Stimulated activated effector memory CD8-positive, alpha-beta T cell treated with anti-CD3 and anti-CD28 coated beads, Interleukin-12 subunit alpha, Interleukin-12 subunit beta, amount 100 ng/mL, for 72 hours (primary cell): ENCODE measurements at regions not wholly inside any gene's neighbourhood (a gene's known extent, or its start where the extent isn't known, plus 50 kb on each side); places are given as distances from the start of the nearest gene placed in this dataset.
"Not testable (repeated sequence)": the region's sequence is repeated elsewhere in the genome, so short reads cannot be mapped to it uniquely, and the experiment has no call there.

Source experiments
- ATAC-seq: fragments of 150-1000 bp; cut with Tn5 transposase; 2 replicates; pipeline ENCODE4 v1.10.0; 2021
- DNase-seq, 2 donors: peaks; one replicate each; pipeline ENCODE4 v3.0.0; 2021 to 2022; ENCODE audit warnings: low spot score in 2 of 2
- H3K27ac Mint-ChIP-seq: one replicate; pipeline ENCODE4 v1.8.0; 2022; ENCODE audit warnings: mild to moderate bottlenecking, mixed read lengths
- H3K36me3 Mint-ChIP-seq: one replicate; pipeline ENCODE4 v1.8.0; 2022; ENCODE audit warnings: mild to moderate bottlenecking, mixed read lengths
- H3K4me1 Mint-ChIP-seq: one replicate; pipeline ENCODE4 v1.8.0; 2022; ENCODE audit warnings: mixed read lengths
- H3K4me3 Mint-ChIP-seq: one replicate; pipeline ENCODE4 v1.8.0; 2022; ENCODE audit warnings: mild to moderate bottlenecking, mixed read lengths
- H3K9me3 Mint-ChIP-seq: one replicate; pipeline ENCODE4 v1.8.0; 2022; ENCODE audit warnings: mixed read lengths

DNA sequence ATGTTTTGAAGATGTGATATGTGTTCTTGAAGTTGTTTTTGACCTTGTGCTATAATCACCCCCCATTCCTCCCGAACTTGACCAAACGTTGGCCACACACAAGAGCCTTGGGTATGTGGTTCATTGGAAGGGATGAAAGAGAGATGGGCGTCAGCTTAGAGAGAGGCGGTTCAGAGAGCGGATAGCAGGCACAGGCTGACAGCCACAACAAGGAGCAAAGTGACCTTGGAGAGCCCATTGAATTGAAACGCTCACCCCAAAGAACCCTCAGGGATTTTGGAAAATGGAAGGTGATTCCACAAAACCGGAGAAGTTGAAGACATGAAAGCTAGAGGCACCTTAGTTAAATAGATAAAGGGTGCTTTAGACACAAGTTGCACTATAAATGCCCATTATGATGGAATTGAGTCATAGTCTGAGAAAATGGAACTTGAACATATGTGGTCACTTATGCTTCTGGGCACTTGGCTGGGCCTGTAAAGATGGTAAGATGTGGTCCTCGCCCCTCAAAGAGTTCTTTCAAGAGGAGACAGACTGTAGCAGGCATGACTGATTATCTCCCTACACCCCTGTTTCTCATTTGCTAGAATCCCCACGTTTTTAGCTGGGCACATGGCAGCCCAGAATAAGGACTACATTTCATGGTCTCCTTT, 188.5 kb upstream of the HAAO start:
- Mint-ChIP-seq H3K9me3 (no peaks in the 10 kb centered on the region), H3K4me3 (no peak overlapping the region), H3K27ac (no peak overlapping the region), H3K4me1 (no peaks in the 10 kb centered on the region), H3K36me3 (no peaks in the 10 kb centered on the region)
- ATAC-seq = no peak
- DNase-seq = no peak

- H3K36me3 Mint-ChIP-seq = no peaks in the 10 kb centered on the region
Observed at GRCh38 chr2:42979870-42980763, 187.7 kb upstream of the HAAO start.

GRCh38 chr2:42979416-42979869, 187.1 kb upstream of the HAAO start:
- Mint-ChIP-seq H3K36me3 (no peaks in the 10 kb centered on the region), H3K4me1 (peaks cover 2% of the 10 kb centered on the region), H3K27ac (no peak overlapping the region), H3K4me3 (no peak overlapping the region), H3K9me3 (no peaks in the 10 kb centered on the region)
- ATAC-seq (no peak), DNase-seq (no peak)

More at GRCh38 chr2:42979870-42980763, 187.7 kb upstream of the HAAO start:
- H3K27ac Mint-ChIP-seq = no peak overlapping the region
- DNase-seq (no peak), ATAC-seq (no peak)
- H3K4me3 Mint-ChIP-seq = no peak overlapping the region
- no peaks in the 10 kb centered on the region for H3K4me1 Mint-ChIP-seq
- no peaks in the 10 kb centered on the region for H3K9me3 Mint-ChIP-seq

DNA sequence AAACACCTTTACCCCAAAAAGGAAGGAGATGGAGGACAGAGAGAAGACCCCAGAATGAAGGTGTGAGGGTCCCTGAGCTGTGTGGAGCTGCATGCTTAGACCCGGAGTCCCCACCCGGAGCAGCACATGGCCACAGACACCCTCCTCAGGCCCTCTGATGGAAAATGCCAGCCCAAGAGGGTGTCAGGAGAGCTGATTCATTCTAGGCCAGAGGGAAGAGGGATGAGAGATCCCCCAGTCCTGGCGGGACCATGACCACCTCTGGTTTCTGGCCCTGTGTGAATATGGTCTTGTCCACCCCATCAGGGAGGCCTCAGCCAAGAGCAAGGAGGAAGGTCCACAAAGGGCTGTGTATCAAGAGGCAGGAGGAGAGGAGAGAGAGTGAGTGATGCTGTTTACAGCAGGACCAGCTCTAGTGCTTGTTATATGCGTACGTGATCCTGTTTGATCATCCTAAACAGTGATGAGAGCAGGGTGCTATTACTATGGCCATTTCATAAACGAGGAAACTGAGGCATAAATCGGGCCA, 186.6 kb upstream of the HAAO start:
- H3K27ac Mint-ChIP-seq = no peak overlapping the region
- no peaks in the 10 kb centered on the region for H3K9me3 Mint-ChIP-seq
- H3K36me3 Mint-ChIP-seq = no peaks in the 10 kb centered on the region
- no peak for DNase-seq
- no peak overlapping the region for H3K4me3 Mint-ChIP-seq
- no peak for ATAC-seq
- H3K4me1 Mint-ChIP-seq = peaks cover 6% of the 10 kb centered on the region

GRCh38 chr2:42978175-42978886, 185.9 kb upstream of the HAAO start:
- DNase-seq (no peak), ATAC-seq (no peak)
- H3K9me3 Mint-ChIP-seq = no peaks in the 10 kb centered on the region
- peaks cover 6% of the 10 kb centered on the region for H3K4me1 Mint-ChIP-seq
- H3K27ac Mint-ChIP-seq = no peak overlapping the region
- no peaks in the 10 kb centered on the region for H3K36me3 Mint-ChIP-seq
- no peak overlapping the region for H3K4me3 Mint-ChIP-seq

GRCh38 chr2:42977270-42978174, 185.1 kb upstream of the HAAO start:
- no peak for ATAC-seq
- no peak overlapping the region for H3K27ac Mint-ChIP-seq
- H3K4me3 Mint-ChIP-seq = no peak overlapping the region
- no peak for DNase-seq
- H3K36me3 Mint-ChIP-seq = peaks cover under 1% of the 10 kb centered on the region
- no peaks in the 10 kb centered on the region for H3K9me3 Mint-ChIP-seq
- H3K4me1 Mint-ChIP-seq = peaks cover 7% of the 10 kb centered on the region

DNA sequence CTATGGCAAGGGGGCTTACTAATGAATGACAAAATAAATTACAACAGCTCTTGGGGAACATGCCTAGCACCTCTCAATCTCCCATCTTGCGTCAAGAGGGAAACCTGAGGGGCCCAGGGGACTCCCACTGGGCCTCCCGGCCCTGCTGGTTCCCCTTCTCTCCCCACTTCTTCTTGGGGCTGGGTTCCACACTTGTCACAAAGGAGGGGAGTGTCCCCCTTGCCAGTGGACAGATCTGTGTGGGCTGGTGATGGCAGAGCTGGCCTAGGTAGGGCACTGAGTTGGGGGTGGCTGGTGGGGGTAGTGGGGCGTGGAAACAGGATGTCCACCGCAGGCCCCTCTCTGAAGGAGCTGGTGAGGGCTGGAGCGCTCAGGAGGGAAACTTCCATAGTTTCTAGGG, 184.0 kb upstream of the HAAO start:
- DNase-seq (no peak), ATAC-seq (no peak)
- Mint-ChIP-seq H3K4me3 (no peak overlapping the region), H3K36me3 (peaks cover 7% of the 10 kb centered on the region), H3K4me1 (peaks cover 15% of the 10 kb centered on the region), H3K9me3 (no peaks in the 10 kb centered on the region), H3K27ac (peak overlapping the region; percentile 39)

GRCh38 chr2:42974721-42975717, 182.6 kb upstream of the HAAO start:
- DNase-seq = peak; percentile 21 to 69
- Mint-ChIP-seq H3K4me3 (no peak overlapping the region), H3K9me3 (no peaks in the 10 kb centered on the region), H3K4me1 (peaks cover 21% of the 10 kb centered on the region), H3K36me3 (peaks cover 7% of the 10 kb centered on the region), H3K27ac (peak overlapping the region; percentile 26)
- no peak for ATAC-seq

- no peaks in the 10 kb centered on the region for H3K9me3 Mint-ChIP-seq
- no peak overlapping the region for H3K4me3 Mint-ChIP-seq
- peaks cover 21% of the 10 kb centered on the region for H3K4me1 Mint-ChIP-seq
- DNase-seq (no peak), ATAC-seq (no peak)
- H3K27ac Mint-ChIP-seq = peak overlapping the region; percentile 26
- peaks cover 7% of the 10 kb centered on the region for H3K36me3 Mint-ChIP-seq
Observed at GRCh38 chr2:42974169-42974720, 181.9 kb upstream of the HAAO start.

DNA sequence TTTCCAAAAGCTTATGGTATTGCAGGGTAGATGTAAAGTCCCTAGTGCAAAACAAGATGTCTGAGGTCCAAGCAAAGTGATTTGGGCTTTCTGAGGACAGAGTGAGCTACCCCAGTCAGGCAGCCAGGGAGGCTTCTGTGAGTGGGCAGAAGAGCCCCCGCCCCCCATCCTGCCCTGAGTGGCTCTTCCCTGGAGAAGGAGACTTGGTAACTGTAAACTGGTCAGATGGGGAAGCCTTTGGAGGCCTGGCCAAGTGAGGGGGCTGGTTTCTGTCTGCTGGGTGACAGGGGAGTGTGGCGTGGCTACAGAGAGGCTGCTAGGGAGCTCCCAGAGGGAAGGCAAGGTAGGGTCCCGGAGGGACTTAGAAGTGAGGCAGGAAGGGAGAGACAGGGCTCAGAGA, 181.3 kb upstream of the HAAO start:
- no peak overlapping the region for H3K27ac Mint-ChIP-seq
- no peak for ATAC-seq
- H3K9me3 Mint-ChIP-seq = no peaks in the 10 kb centered on the region

GRCh38 chr2:42972933-42973516, 180.6 kb upstream of the HAAO start:
- not testable (repeated sequence) for H3K27ac Mint-ChIP-seq, DNase-seq, ATAC-seq, H3K4me3 Mint-ChIP-seq, H3K9me3 Mint-ChIP-seq, H3K36me3 Mint-ChIP-seq
- peaks cover 21% of the 10 kb centered on the region for H3K4me1 Mint-ChIP-seq

More for the DNA sequence above, 181.3 kb upstream of the HAAO start:
- Mint-ChIP-seq H3K4me3 (no peak overlapping the region), H3K4me1 (peaks cover 21% of the 10 kb centered on the region), H3K36me3 (peaks cover 7% of the 10 kb centered on the region)
- DNase-seq = no peak

GRCh38 chr2:42971947-42972736, 179.8 kb upstream of the HAAO start:
- H3K4me1 Mint-ChIP-seq = peaks cover 21% of the 10 kb centered on the region
- ATAC-seq (peak; percentile 44), DNase-seq (no peak)
- peaks cover 7% of the 10 kb centered on the region for H3K36me3 Mint-ChIP-seq
- H3K27ac Mint-ChIP-seq = no peak overlapping the region
- no peaks in the 10 kb centered on the region for H3K9me3 Mint-ChIP-seq
- peak overlapping the region; percentile 5 for H3K4me3 Mint-ChIP-seq
